C4-2B (cell line): ENCODE measurements at regions not wholly inside any gene's neighbourhood (a gene's known extent, or its start where the extent isn't known, plus 50 kb on each side); places are given as distances from the start of the nearest gene placed in this dataset.

ENCODE experiments used
- H3K27ac ChIP-seq: fragments of 450-650 bp; 2 replicates; pipeline ENCODE4 v1.5.1; 2017
- CTCF ChIP-seq: fragments of 450-650 bp; conservative IDR thresholded peaks from 2 replicates; pipeline ENCODE4 v1.5.1; 2017; ENCODE audit warnings: mild to moderate bottlenecking
- ZFX ChIP-seq: fragments of 450-650 bp; IDR thresholded peaks from 2 replicates; pipeline ENCODE4 v1.6.1; 2017

- no peak overlapping the region for H3K27ac ChIP-seq
- TF ChIP-seq CTCF (no peak), ZFX (no peak)
These were observed 123.9 kb downstream of the TMEM17 start for GRCh38 chr2:62382122-62382521.

GRCh38 chr2:62381656-62382055 is 124.3 kb downstream of the TMEM17 start:
- TF ChIP-seq CTCF (no peak), ZFX (no peak)
- H3K27ac ChIP-seq: no peak overlapping the region

GRCh38 chr2:62379566-62379965 is 126.4 kb downstream of the TMEM17 start:
- H3K27ac ChIP-seq: no peak overlapping the region
- TF ChIP-seq CTCF (no peak), ZFX (no peak)

- TF ChIP-seq CTCF (no peak), ZFX (no peak)
- no peak overlapping the region for H3K27ac ChIP-seq
These were observed 130.9 kb downstream of the TMEM17 start for GRCh38 chr2:62375113-62375420.

- no peak for TF ChIP-seq CTCF
- TF ChIP-seq ZFX: no peak
- H3K27ac ChIP-seq: no peak overlapping the region
These were observed 131.5 kb downstream of the TMEM17 start for GRCh38 chr2:62374301-62375112.

GRCh38 chr2:62372824-62373223 is 133.2 kb downstream of the TMEM17 start:
- no peak overlapping the region for H3K27ac ChIP-seq
- TF ChIP-seq CTCF (no peak), ZFX (no peak)

- no peak overlapping the region for H3K27ac ChIP-seq
- TF ChIP-seq ZFX: no peak
- TF ChIP-seq CTCF: no peak
These were observed 135.4 kb downstream of the TMEM17 start for GRCh38 chr2:62370321-62371250.
